Astrocyte (in vitro differentiated cells and primary cell): ENCODE measurements at regions not wholly inside any gene's neighbourhood (a gene's known extent, or its start where the extent isn't known, plus 50 kb on each side); places are given as distances from the start of the nearest gene placed in this dataset.

Source experiments
- DNase-seq: peaks from one replicate; pipeline ENCODE4 v3.0.0-alpha.2; 2010; ENCODE audit warnings: low read depth
- FAIRE-seq: peaks from 2 replicates; lab custom pipeline; 2011; peaks lifted over from hg19 to GRCh38; lab: Jason Lieb, UNC
- H2AFZ ChIP-seq: 2 replicates; pipeline ENCODE4 v1.6.0; 2012; ENCODE audit warnings: low read depth, low read length, inconsistent platforms
- H3K27ac ChIP-seq: 2 replicates; pipeline ENCODE4 v1.5.1; 2011; ENCODE audit warnings: low read depth, low read length, inconsistent platforms
- H3K27me3 ChIP-seq: 2 replicates; pipeline ENCODE4 v1.6.0; 2011; ENCODE audit warnings: low read length, inconsistent platforms; ENCODE audit not compliant: insufficient read depth
- H3K36me3 ChIP-seq: 2 replicates; pipeline ENCODE4 v1.5.1; 2011; ENCODE audit warnings: low read length, inconsistent platforms; ENCODE audit not compliant: insufficient read depth
- H3K4me1 ChIP-seq: 2 replicates; pipeline ENCODE4 v1.5.1; 2011; ENCODE audit warnings: low read length, inconsistent platforms; ENCODE audit not compliant: insufficient read depth
- H3K4me2 ChIP-seq: 2 replicates; pipeline ENCODE4 v1.6.0; 2012; ENCODE audit warnings: low read length, inconsistent platforms
- H3K4me3 ChIP-seq: 2 replicates; pipeline ENCODE4 v1.5.1; 2011; ENCODE audit warnings: low read depth, mild to moderate bottlenecking, low read length, inconsistent platforms; ENCODE audit not compliant: insufficient read depth
- H3K79me2 ChIP-seq: 2 replicates; pipeline ENCODE4 v1.6.0; 2012; ENCODE audit warnings: mild to moderate bottlenecking, low read length, inconsistent platforms; ENCODE audit not compliant: insufficient read depth
- H3K9ac ChIP-seq: 2 replicates; pipeline ENCODE4 v1.6.0; 2012; ENCODE audit warnings: mild to moderate bottlenecking, low read length, inconsistent platforms
- H3K9me3 ChIP-seq: 2 replicates; pipeline ENCODE4 v1.5.1; 2012; ENCODE audit warnings: low read depth, mild to moderate bottlenecking, low read length, inconsistent platforms; ENCODE audit not compliant: insufficient read depth
- H4K20me1 ChIP-seq: 2 replicates; pipeline ENCODE4 v1.6.0; 2012; ENCODE audit warnings: low read length, inconsistent platforms; ENCODE audit not compliant: insufficient read depth
- H3K27ac Mint-ChIP-seq: one replicate; pipeline ENCODE4 v1.8.0; 2021; ENCODE audit warnings: mild to moderate bottlenecking, mixed read lengths; ENCODE audit not compliant: unreplicated experiment
- H3K27me3 Mint-ChIP-seq: one replicate; pipeline ENCODE4 v1.8.0; 2021; ENCODE audit warnings: low read depth, mixed read lengths; ENCODE audit not compliant: unreplicated experiment
- H3K36me3 Mint-ChIP-seq: one replicate; pipeline ENCODE4 v1.8.0; 2021; ENCODE audit warnings: low read depth, mixed read lengths; ENCODE audit not compliant: unreplicated experiment
- H3K4me1 Mint-ChIP-seq: one replicate; pipeline ENCODE4 v1.8.0; 2021; ENCODE audit warnings: low read depth, mixed read lengths; ENCODE audit not compliant: unreplicated experiment
- H3K4me3 Mint-ChIP-seq: one replicate; pipeline ENCODE4 v1.8.0; 2021; ENCODE audit warnings: mild to moderate bottlenecking, moderate library complexity, mixed read lengths; ENCODE audit not compliant: unreplicated experiment
- H3K9me3 Mint-ChIP-seq: one replicate; pipeline ENCODE4 v1.8.0; 2021; ENCODE audit warnings: mild to moderate bottlenecking, mixed read lengths; ENCODE audit not compliant: unreplicated experiment
- EZH2 ChIP-seq: IDR thresholded peaks from 2 replicates; pipeline ENCODE4 v1.6.1; 2012; ENCODE audit warnings: mild to moderate bottlenecking, low read length, inconsistent platforms; ENCODE audit not compliant: insufficient read depth
- TF ChIP-seq, protein P1 (sequence below): IDR thresholded peaks from 2 replicates; pipeline ENCODE4 v1.5.1; 2011; ENCODE audit warnings: low read depth, mild to moderate bottlenecking, inconsistent platforms, low read length, moderate library complexity; ENCODE audit not compliant: insufficient read depth

DNA sequence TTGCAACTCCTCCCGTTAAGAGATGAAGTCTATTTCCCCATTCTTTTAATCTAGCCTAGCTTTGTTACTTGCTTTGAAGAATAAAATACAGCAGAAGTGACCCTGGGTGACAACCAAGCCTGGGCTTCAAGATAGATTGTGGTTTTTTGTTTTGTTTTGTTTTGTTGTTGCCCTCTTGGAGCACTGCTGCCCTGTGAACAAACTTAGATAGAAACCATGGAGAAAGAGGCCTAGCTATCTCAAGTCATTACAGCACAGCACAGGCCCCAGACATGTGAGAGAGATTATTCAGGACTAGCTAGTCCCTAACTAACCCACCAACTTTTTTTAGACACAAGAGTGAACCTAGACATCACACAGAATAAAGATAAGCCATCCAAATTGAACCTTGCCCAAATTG, 475.2 kb downstream of the EPHA7 start:
- Histone ChIP-seq H3K4me2 (no peak overlapping the region), H3K79me2 (no peaks in the 10 kb centered on the region), H3K27me3 (no peaks in the 10 kb centered on the region), H3K4me1 (no peaks in the 10 kb centered on the region), H2AFZ (no peak overlapping the region), H3K27ac (no peak overlapping the region), H4K20me1 (no peaks in the 10 kb centered on the region), H3K36me3 (no peaks in the 10 kb centered on the region), H3K4me3 (no peak overlapping the region), H3K9ac (no peak overlapping the region), H3K9me3 (no peaks in the 10 kb centered on the region)
- H3K9me3 Mint-ChIP-seq: no peaks in the 10 kb centered on the region
- no peak overlapping the region for H3K4me3 Mint-ChIP-seq
- H3K27ac Mint-ChIP-seq: no peak overlapping the region
- no peak for TF ChIP-seq EZH2
- TF ChIP-seq, protein P1, sequence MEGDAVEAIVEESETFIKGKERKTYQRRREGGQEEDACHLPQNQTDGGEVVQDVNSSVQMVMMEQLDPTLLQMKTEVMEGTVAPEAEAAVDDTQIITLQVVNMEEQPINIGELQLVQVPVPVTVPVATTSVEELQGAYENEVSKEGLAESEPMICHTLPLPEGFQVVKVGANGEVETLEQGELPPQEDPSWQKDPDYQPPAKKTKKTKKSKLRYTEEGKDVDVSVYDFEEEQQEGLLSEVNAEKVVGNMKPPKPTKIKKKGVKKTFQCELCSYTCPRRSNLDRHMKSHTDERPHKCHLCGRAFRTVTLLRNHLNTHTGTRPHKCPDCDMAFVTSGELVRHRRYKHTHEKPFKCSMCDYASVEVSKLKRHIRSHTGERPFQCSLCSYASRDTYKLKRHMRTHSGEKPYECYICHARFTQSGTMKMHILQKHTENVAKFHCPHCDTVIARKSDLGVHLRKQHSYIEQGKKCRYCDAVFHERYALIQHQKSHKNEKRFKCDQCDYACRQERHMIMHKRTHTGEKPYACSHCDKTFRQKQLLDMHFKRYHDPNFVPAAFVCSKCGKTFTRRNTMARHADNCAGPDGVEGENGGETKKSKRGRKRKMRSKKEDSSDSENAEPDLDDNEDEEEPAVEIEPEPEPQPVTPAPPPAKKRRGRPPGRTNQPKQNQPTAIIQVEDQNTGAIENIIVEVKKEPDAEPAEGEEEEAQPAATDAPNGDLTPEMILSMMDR: no peak
- FAIRE-seq: no peak
- H3K4me1 Mint-ChIP-seq: peaks cover 3% of the 10 kb centered on the region
- H3K27me3 Mint-ChIP-seq: no peaks in the 10 kb centered on the region
- DNase-seq: no peak
- no peaks in the 10 kb centered on the region for H3K36me3 Mint-ChIP-seq

DNA sequence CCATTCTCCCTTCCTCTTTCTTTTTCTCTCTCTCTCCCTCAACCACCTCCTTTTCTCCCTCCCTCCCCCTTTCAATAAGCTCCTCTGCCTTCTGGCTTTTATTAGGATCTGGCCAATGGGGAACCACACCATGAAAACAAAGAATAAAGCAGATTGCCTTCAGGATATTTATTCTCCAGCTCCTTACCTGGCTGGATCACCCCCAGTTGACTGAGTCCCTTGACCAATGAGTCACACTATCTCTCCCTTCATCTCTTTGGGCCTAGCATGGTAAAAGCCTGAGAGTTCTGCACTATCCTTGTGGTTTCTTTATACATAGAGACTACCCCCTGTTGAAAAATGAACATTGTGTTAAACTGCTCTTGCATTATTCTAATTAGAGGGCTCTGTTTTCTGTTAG, 476.8 kb downstream of the EPHA7 start:
- H3K27ac Mint-ChIP-seq: no peak overlapping the region

DNA sequence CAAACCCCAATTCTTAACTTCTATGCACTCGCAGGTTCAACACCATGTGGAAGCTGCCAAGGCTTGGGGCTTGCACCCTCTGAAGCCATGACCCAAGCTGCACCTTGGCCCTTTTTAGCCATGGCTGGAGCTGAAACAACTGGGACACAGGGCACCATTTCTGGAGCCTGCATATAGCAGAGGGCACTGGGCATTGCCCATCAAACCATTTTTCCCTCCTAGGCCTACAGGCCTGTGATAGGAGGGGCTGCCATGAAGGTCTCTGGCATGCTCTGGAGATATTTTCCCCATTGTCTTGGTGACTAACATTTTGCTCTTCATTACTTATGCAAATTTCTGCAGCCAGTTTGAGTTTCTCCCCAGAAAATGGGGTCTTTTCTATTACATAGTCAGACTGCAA, 484.7 kb downstream of the EPHA7 start:
- Mint-ChIP-seq H3K9me3 (no peaks in the 10 kb centered on the region), H3K4me3 (no peak overlapping the region), H3K4me1 (peaks cover 3% of the 10 kb centered on the region), H3K27me3 (no peaks in the 10 kb centered on the region), H3K36me3 (no peaks in the 10 kb centered on the region), H3K27ac (no peak overlapping the region)
- no peak overlapping the region for H3K27ac ChIP-seq
- H3K36me3 ChIP-seq: no peaks in the 10 kb centered on the region
- no peak overlapping the region for H3K9ac ChIP-seq
- TF ChIP-seq EZH2: no peak
- TF ChIP-seq, protein P1: no peak
- no peaks in the 10 kb centered on the region for H3K27me3 ChIP-seq
- H3K4me1 ChIP-seq: no peaks in the 10 kb centered on the region
- no peak overlapping the region for H3K4me3 ChIP-seq
- DNase-seq (no peak), FAIRE-seq (no peak)
- no peaks in the 10 kb centered on the region for H4K20me1 ChIP-seq
- no peak overlapping the region for H2AFZ ChIP-seq
- H3K4me2 ChIP-seq: no peak overlapping the region
- no peaks in the 10 kb centered on the region for H3K79me2 ChIP-seq
- H3K9me3 ChIP-seq: peaks cover 4% of the 10 kb centered on the region

More for the DNA sequence above, 476.8 kb downstream of the EPHA7 start:
- Histone ChIP-seq H3K9ac (no peak overlapping the region), H4K20me1 (no peaks in the 10 kb centered on the region), H3K27ac (no peak overlapping the region), H3K4me2 (no peak overlapping the region), H3K27me3 (no peaks in the 10 kb centered on the region), H3K79me2 (no peaks in the 10 kb centered on the region), H2AFZ (no peak overlapping the region), H3K4me1 (no peaks in the 10 kb centered on the region), H3K36me3 (no peaks in the 10 kb centered on the region), H3K9me3 (no peaks in the 10 kb centered on the region), H3K4me3 (no peak overlapping the region)
- DNase-seq (no peak), FAIRE-seq (no peak)
- no peaks in the 10 kb centered on the region for H3K9me3 Mint-ChIP-seq
- TF ChIP-seq EZH2: no peak
- TF ChIP-seq, protein P1: no peak
- no peaks in the 10 kb centered on the region for H3K27me3 Mint-ChIP-seq
- H3K36me3 Mint-ChIP-seq: no peaks in the 10 kb centered on the region
- peaks cover 3% of the 10 kb centered on the region for H3K4me1 Mint-ChIP-seq
- H3K4me3 Mint-ChIP-seq: no peak overlapping the region
